Transverse colon (tissue), 4 donors: ENCODE measurements at regions not wholly inside any gene's neighbourhood (a gene's known extent, or its start where the extent isn't known, plus 50 kb on each side); places are given as distances from the start of the nearest gene placed in this dataset.

Source experiments
- DNase-seq: peaks from one replicate; pipeline ENCODE4 v3.0.0-alpha.2; 2019
- H3K27ac ChIP-seq, 4 donors: fragments of 200-600 bp; sonication (generic); 2 replicates each; pipeline ENCODE4 v1.5.1; 2016 to 2018; ENCODE audit warnings: inconsistent platforms in 4 of 4
- H3K27me3 ChIP-seq: fragments of 200-600 bp; sonication (generic); 2 replicates; pipeline ENCODE4 v1.5.1; 2017; ENCODE audit warnings: inconsistent platforms
- H3K36me3 ChIP-seq, 4 donors: fragments of 200-600 bp; sonication (generic); 2 replicates each; pipeline ENCODE4 v1.5.1; 2017 to 2019; ENCODE audit warnings: inconsistent platforms in 4 of 4
- H3K4me1 ChIP-seq, 4 donors: fragments of 200-600 bp; sonication (generic); 2 replicates each; pipeline ENCODE4 v1.5.1; 2017 to 2020; ENCODE audit warnings: inconsistent platforms in 4 of 4
- H3K4me3 ChIP-seq, 4 donors: fragments of 200-600 bp; sonication (generic); 1 replicate in 1 of 4; 2 replicates in 3 of 4; pipeline versions ENCODE4 v1.5.1 to v1.6.1; 2017 to 2019; ENCODE audit warnings: inconsistent platforms in 4 of 4
- H3K9me3 ChIP-seq, 2 donors: fragments of 200-600 bp; sonication (generic); 2 replicates each; pipeline ENCODE4 v1.5.1; 2017 to 2019; ENCODE audit warnings: inconsistent platforms in 2 of 2
- EP300 ChIP-seq: sonication (generic); formaldehyde crosslinking; IDR thresholded peaks from one replicate; pipeline ENCODE4 v1.6.1; 2017; ENCODE audit warnings: antibody characterized with exemption, low read depth
- POLR2A ChIP-seq: fragments of 450-650 bp; IDR thresholded peaks from one replicate; pipeline ENCODE4 v1.6.1; 2016; ENCODE audit warnings: antibody characterized with exemption, mild to moderate bottlenecking, moderate library complexity
- POLR2AphosphoS5 ChIP-seq, 3 donors: sonication (generic); formaldehyde crosslinking; IDR thresholded peaks; one replicate each; pipeline ENCODE4 v1.6.1; 2016; ENCODE audit warnings: antibody characterized with exemption in 3 of 3
- WGBS, 2 donors: methylation state at CpG; one replicate each; pipeline ENCODE4 v1.1.5; 2018; ENCODE audit warnings: low coverage in 1 of 2; 5-methylcytosine and 5-hydroxymethylcytosine counted together
- in situ Hi-C, 4 donors: fragments of 200-750 bp; cut with MboI; loops; one replicate each; pipeline versions ENCODE4 v1.15.0 to v1.15.1; 2017; ENCODE audit warnings: low sequenced_read_pairs in 3 of 4, low pct_ligation_motif_present in 1 of 4, low pct_unique_long_range_greater_than_20kb in 1 of 4
- intact Hi-C: fragments of 100-400 bp; cut with DNase I; formaldehyde crosslinking; loops from one replicate; pipeline ENCODE4 v1.15.1; 2023; ENCODE audit warnings: low total_unique reads
- TF ChIP-seq, protein P1 (sequence below), 5 experiments: fragments of 200-600 bp in 3 of 5; fragments of 450-650 bp in 2 of 5; sonication (generic) in 3 of 5; IDR thresholded peaks; 1 replicate in 2 of 5; 2 replicates in 3 of 5; pipeline ENCODE4 v1.5.1; 2016 to 2017; ENCODE audit warnings: antibody characterized with exemption in 5 of 5, inconsistent platforms in 3 of 5, mild to moderate bottlenecking in 2 of 5, moderate library complexity in 1 of 5

DNA sequence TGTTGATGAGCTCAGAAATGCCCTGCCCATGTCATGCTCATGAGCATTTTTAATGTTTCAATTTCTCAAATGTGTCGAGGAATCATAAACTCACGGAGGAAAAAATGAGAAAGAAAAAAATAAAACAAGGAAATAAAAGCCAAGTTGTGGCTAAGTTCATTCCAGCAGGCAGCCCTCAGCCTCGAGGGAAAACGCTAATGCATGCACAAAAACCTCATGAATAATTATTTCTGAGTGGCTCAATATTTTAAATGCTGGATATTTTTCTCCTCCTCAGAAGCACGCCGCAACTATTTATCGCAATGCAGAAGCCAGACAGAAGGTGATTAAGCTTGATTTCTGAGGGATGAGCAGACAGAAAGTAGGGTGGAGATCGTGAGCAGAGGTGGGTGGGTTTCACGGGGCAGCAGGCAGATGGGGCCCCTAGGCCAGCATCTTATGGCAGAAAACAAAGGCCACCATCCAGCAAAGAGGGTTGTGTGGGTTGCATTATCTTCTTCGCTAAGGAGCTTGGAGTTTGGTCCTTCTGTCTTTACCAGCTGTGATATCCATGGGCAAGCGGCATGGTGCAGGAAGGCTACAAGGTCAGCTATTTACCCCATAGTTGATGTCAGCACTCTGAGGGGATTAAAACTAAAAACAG is 151.5 kb upstream of the LRFN2 start:
- no peaks in the 10 kb centered on the region for H3K9me3 ChIP-seq
- H3K4me1 ChIP-seq, result no peaks in the 10 kb centered on the region
- no peaks in the 10 kb centered on the region for H3K36me3 ChIP-seq
- no peak for TF ChIP-seq POLR2A
- TF ChIP-seq, protein P1, sequence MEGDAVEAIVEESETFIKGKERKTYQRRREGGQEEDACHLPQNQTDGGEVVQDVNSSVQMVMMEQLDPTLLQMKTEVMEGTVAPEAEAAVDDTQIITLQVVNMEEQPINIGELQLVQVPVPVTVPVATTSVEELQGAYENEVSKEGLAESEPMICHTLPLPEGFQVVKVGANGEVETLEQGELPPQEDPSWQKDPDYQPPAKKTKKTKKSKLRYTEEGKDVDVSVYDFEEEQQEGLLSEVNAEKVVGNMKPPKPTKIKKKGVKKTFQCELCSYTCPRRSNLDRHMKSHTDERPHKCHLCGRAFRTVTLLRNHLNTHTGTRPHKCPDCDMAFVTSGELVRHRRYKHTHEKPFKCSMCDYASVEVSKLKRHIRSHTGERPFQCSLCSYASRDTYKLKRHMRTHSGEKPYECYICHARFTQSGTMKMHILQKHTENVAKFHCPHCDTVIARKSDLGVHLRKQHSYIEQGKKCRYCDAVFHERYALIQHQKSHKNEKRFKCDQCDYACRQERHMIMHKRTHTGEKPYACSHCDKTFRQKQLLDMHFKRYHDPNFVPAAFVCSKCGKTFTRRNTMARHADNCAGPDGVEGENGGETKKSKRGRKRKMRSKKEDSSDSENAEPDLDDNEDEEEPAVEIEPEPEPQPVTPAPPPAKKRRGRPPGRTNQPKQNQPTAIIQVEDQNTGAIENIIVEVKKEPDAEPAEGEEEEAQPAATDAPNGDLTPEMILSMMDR (IDR thresholded peaks at IDR 0.05), result no peak
- no peak for TF ChIP-seq EP300
- no peak for TF ChIP-seq POLR2AphosphoS5 (IDR thresholded peaks at IDR 0.05)
- no peak overlapping the region for H3K27ac ChIP-seq
- intact Hi-C loops (no loop called here), in situ Hi-C loops (no loop called here)
- H3K27me3 ChIP-seq, result peaks cover 28% of the 10 kb centered on the region
- DNase-seq, result no peak
- WGBS, 2 donors, result 66 to 71% methylated on average over 11 of the region's 11 CpGs
- H3K4me3 ChIP-seq, result no peak overlapping the region

DNA sequence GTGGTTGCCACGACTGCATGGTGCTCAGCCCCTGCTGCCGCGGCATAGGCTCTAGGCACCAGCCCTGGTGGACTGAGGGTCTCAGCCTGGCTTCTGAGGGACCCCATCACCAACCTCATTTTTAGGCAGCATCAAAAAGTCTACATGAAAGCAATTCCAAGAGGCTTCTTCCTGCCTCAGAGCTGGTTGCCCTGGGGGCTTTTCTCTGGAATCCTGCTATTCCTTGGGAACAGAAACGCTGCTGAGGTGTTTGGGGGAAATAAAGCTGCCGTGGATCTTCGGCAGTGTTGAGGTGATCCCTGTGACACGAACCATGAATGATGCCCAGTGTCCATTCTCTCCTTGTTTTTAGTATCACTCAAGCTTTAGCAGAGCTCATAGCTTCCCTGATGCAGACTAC is 148.4 kb upstream of the LRFN2 start:
- in situ Hi-C loops, result no loop called here
- DNase-seq, result no peak
- no peak overlapping the region for H3K4me3 ChIP-seq
- intact Hi-C loops, result no loop called here
- peaks cover 29% of the 10 kb centered on the region for H3K27me3 ChIP-seq
- H3K4me1 ChIP-seq, result no peaks in the 10 kb centered on the region
- H3K36me3 ChIP-seq, result no peaks in the 10 kb centered on the region
- H3K27ac ChIP-seq, result no peak overlapping the region
- WGBS, 2 donors, result 70 to 85% methylated on average over 2 to 6 of the region's 7 CpGs
- H3K9me3 ChIP-seq, result no peaks in the 10 kb centered on the region
- TF ChIP-seq POLR2A (no peak), POLR2AphosphoS5 (IDR thresholded peaks at IDR 0.05) (no peak), EP300 (no peak)
- TF ChIP-seq, protein P1 (IDR thresholded peaks at IDR 0.05), result no peak

DNA sequence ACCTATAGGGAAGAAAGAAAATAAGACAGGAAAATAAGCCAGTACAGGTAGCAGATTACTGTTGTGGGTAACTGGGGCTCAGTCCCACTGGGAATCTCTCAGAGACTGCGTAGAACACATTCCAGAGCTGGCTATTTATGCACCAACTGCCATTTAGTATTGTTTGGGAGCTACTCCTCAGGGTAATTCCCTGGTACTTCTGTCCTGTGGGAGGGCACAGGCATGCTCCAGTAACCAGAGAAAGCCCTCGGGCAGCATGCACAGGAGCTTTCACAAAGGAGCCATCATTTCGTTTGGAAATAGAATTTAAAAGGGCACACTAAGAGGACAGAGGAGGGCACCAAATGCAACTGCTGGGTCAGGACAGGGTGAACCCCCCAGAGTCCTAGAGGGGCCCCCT is 148.0 kb upstream of the LRFN2 start:
- 32% methylated on average over 3 of the region's 3 CpGs; no CpG with 5 or more reads in 1 of the 2 donors for WGBS, 2 donors

DNA sequence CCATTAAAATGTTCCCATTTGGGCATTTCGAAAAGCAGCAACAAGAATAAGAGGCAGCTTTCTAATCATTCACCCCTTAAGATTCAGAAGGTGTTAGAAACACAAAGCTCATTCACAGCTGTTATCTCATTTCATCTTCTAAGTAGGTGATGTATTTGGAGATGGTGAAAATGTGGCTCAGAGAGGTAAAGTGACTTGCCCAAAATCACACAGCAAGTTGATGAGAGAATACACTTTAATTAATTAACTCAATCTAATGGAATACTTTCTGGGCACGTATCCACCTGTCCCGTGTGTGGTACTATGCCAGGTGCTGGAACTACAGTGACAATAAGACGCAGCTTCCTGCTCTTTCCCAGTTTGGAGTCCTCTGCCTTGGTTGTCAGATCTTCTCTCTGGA is 147.4 kb upstream of the LRFN2 start:
- in situ Hi-C loops, result no loop called here
- no peak overlapping the region for H3K27ac ChIP-seq
- WGBS, 2 donors, result 72 to 77% methylated on average over 4 of the region's 4 CpGs
- peaks cover 29% of the 10 kb centered on the region for H3K27me3 ChIP-seq
- DNase-seq, result no peak
- TF ChIP-seq, protein P1 (IDR thresholded peaks at IDR 0.05), result no peak
- TF ChIP-seq POLR2A (no peak), EP300 (no peak), POLR2AphosphoS5 (IDR thresholded peaks at IDR 0.05) (no peak)
- intact Hi-C loops, result no loop called here
- H3K4me1 ChIP-seq, result no peaks in the 10 kb centered on the region
- H3K9me3 ChIP-seq, result no peaks in the 10 kb centered on the region
- no peak overlapping the region for H3K4me3 ChIP-seq
- H3K36me3 ChIP-seq, result no peaks in the 10 kb centered on the region

More for the DNA sequence above, 148.0 kb upstream of the LRFN2 start:
- H3K27me3 ChIP-seq, result peaks cover 29% of the 10 kb centered on the region
- no peak overlapping the region for H3K4me3 ChIP-seq
- in situ Hi-C loops (no loop called here), intact Hi-C loops (no loop called here)
- H3K36me3 ChIP-seq, result no peaks in the 10 kb centered on the region
- no peak overlapping the region for H3K27ac ChIP-seq
- H3K9me3 ChIP-seq, result no peaks in the 10 kb centered on the region
- DNase-seq, result no peak
- TF ChIP-seq EP300, result no peak
- TF ChIP-seq POLR2A, result no peak
- no peak for TF ChIP-seq POLR2AphosphoS5 (IDR thresholded peaks at IDR 0.05)
- TF ChIP-seq, protein P1 (IDR thresholded peaks at IDR 0.05), result no peak
- H3K4me1 ChIP-seq, result no peaks in the 10 kb centered on the region
